Fibroblast of lung (primary cell): ENCODE measurements at regions not wholly inside any gene's neighbourhood (a gene's known extent, or its start where the extent isn't known, plus 50 kb on each side); places are given as distances from the start of the nearest gene placed in this dataset.

Source experiments
- CTCF ChIP-seq, 2 donors: IDR thresholded peaks in 1 of 2; conservative IDR thresholded peaks in 1 of 2; 1 replicate in 1 of 2; 2 replicates in 1 of 2; pipeline ENCODE4 v1.5.1; 2011 to 2012; ENCODE audit warnings: low read length in 2 of 2, control low read depth in 1 of 2, inconsistent platforms in 1 of 2, low read depth in 1 of 2, mild to moderate bottlenecking in 1 of 2
- EZH2 ChIP-seq: IDR thresholded peaks from 2 replicates; pipeline ENCODE4 v1.5.1; 2012; ENCODE audit warnings: low read length, control low read depth, mild to moderate bottlenecking; ENCODE audit errors: missing control alignments

- no peak for TF ChIP-seq CTCF (conservative IDR thresholded peaks at IDR 0.05 in 1 of 2, IDR thresholded peaks at IDR 0.05 in 1 of 2; ENCODE audit: low read depth in 1 of 2, low read length in 2 of 2)
- no peak for TF ChIP-seq EZH2
Measured at GRCh38 chr3:80586338-80586737, 818.5 kb upstream of the ROBO1 start.
